Erythroblast (primary cell): ENCODE measurements at regions not wholly inside any gene's neighbourhood (a gene's known extent, or its start where the extent isn't known, plus 50 kb on each side); places are given as distances from the start of the nearest gene placed in this dataset.

Source experiments
- GATA1 ChIP-seq: IDR thresholded peaks from 2 replicates; pipeline ENCODE4 v1.6.1; 2011; ENCODE audit warnings: low read depth, mild to moderate bottlenecking, control low read depth, low read length, moderate library complexity
- POLR2A ChIP-seq: IDR thresholded peaks from 2 replicates; pipeline ENCODE4 v1.6.1; 2011; ENCODE audit warnings: mild to moderate bottlenecking, low read length

- TF ChIP-seq POLR2A, result no peak
- TF ChIP-seq GATA1, result no peak
Measured at GRCh38 chr22:49023161-49023878, 804.4 kb downstream of the BRD1 start.
